ENCODE measurements at regions not wholly inside any gene's neighbourhood (a gene's known extent, or its start where the extent isn't known, plus 50 kb on each side); places are given as distances from the start of the nearest gene placed in this dataset.

DNA sequence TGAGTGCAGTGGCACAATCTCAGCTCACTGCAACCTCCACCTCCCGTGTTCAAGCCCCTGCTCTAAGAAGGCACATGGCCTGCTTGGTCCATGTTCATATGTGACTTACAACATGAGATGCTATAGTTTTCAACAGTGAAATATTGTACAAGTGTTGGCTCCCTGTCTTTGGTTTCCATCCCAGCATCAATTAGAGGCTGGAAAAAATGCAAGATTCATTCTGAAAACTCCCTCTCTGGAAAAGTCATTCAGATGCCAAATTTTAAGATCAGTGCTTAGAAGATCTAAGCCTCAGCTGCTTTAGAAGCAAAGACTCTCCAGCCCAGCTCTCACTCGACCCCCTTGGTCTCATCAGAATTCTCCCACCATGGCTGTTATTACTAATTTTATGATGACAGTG is 398.9 kb downstream of the KIF16B start:
- DNase-seq: no peak

DNA sequence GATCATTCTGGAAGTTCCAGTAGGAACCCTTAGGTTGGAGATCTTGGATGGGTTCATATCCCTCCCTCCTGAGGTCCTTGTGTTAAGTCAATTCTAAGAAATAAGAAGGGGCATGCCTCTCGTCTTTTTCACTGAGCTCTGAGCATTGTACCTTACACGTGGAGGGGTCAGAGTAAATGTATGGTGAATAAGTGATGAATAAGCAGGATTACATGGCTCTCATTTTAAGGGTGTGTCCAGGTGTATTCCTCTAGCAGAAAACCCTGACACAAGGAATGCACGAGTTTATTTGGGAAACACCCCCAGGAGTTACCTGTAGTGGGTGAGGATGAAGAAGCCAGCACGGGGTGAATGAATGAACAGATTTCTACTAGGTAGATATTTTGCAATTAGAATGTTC is 400.2 kb downstream of the KIF16B start:
- no peak for DNase-seq

DNA sequence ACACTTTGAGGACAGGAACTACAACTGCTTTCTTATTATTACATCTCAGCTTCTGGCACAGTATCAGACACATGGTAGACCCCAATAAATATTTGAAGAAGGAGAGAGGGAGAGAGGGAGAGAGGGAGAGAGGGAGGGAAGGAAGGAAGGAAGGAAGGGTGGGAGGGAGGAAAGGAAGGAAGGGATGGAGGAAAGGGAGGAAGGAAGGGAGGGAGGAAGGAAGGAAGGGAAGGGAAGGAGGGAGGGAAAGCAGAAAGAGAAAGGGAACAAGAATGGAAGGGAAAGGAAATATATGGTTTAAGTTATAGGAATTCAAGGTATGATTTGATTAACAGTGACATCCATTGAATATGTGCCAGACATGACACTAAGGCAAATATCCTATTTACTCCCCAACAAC is 402.1 kb downstream of the KIF16B start:
- DNase-seq: no peak

DNA sequence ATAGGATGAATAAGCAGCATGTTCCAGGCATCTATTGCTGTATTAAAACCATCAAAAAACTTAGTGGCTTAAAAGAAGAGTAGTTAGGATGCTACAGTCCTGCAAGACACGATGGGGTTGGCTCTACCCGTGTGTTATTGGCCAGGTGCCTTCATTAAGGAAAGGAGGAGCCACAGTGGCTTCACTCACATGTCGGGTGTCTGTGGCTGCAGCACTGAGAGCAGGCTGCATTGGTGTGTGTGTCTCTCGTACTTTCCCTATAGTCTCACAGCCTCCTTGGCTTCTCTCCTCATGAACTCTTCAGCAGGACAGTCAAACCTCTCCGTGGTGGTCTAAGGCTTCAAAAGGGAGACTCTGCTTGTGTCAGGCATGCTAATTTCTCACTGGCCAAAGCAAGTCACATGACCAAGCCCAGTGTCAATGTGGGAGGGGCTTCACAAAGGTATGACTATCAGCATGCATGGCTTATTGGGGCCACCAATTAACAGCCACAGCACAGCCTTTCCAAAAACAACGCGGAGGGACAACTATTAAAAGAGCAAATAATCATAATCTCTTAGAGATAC is 402.8 kb downstream of the KIF16B start:
- DNase-seq: no peak

DNA sequence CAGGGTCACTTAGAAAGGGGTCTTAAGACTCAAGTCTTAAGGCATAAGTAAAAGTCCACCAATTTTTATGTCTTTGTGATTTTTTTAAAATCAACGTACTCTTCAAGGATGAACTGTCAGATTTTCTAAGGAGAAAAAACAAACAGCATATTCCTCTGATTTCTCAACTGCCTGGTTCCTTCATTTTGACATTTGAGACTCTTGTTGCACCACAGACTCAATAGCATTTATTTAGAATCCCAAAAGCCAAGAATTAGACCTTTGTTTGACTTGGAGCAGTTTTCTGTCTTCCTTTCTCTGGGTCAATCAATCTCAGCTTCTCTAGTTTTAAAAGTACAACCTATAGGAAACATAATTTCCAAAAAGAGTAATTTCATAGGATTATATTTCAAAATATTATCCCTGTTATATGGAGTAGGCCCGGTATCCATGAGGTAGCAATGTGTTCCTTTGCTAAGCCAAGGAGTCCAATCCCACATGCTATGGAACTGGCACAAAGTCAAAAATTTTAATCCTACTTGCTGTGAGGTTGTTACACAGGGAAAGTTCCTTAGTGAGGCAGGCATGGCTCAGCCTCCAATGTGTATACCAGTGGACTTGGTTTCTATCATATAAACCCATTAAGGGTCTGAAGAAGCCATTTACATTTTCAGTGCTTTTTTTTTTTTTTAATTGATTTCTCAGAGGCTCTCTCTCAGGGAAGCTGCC is 405.7 kb downstream of the KIF16B start:
- DNase-seq: no peak

DNA sequence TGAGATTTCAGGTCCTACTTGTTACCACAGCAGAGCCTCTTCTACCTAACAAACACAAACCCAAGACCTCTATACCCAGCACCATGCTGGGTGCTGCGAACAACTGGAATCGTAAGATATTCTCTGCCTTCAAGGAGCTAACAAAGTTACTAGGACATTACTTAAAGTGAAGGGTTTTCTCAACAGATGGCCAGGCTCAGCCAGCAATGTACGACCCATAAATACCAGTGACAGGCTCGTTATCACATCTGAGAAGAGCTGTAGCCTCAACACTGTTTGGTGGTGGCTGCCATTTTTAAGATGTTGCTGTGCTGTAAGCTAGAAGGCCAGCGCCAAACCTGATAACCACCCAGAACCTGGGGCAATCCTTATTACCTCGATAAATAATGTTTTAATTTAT is 406.5 kb downstream of the KIF16B start:
- DNase-seq: no peak

DNA sequence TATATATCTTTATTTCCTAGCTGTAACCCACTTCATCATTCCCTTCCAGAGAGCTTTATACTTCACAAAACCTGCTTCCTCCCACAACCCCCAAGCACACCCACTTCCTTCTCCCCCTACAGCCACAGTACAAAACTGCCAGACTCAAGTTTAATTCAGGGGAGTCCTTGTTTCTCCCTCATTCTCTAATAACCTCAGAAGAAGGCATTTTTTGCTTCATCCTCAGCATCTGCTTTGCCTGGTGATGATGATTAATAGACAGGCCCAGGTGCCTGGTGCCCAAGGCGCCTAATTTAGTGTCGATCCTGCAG is 414.3 kb downstream of the KIF16B start:
- DNase-seq: no peak

DNA sequence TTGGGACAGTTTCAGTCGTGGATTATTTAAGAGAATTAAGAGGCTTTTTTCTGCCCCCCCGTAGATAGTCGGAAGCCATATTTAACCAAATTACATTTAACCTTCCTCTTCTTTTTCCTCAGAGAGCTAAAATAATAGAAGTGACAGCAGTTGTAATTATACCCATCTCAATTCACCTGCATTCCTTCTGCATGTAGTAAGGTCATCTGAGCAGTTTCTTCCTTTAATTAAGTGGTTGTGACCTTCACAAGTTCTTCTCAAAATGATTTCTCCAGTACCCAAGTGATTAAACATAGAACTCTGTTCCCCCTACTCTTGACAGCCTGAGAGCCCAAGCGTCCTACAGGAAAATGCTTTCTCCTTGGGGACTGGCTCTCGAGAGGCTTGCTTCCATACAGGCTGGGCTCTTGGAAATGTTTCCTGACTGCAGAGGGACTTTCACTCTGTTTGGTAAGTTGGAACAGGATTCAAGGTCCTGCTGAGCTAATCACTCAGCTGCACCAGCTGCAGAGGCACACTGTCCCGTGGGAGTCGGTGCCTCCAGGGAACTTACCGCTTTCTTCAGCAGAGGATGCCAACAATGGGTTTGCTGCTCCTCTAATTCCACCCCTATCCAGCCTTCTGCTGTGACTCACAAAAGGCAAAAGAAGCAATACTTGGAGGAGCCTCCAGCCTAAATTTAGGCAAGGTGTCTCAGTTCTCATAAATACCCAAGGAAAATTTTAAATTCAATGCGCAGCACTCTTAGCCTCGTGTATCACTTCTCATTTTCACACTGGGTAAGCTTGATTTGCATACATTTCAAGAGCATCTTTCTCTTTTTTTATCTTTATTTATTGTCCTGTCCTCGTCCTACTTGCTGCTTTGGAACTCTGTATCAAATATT is 414.9 kb downstream of the KIF16B start:
- no peak for DNase-seq

DNA sequence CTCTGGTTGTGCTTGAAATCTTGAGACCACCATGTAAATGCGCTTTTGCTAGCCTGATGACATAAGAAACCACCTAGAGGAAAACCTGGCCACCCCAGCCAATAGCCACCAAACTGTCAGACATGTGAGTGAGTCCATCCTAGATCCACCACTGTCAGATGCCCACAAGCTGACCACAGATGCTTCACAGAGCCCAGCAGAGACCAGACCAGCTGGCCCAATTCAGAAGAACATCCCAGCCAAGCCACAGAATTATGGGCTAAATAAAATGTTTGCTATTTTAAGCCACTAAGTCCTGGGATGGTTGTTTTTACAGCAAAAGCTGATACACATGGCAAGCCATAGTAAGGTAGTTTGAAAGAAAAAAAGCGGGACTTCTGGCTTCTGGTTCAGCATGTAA is 425.3 kb downstream of the KIF16B start:
- no peak for DNase-seq

DNA sequence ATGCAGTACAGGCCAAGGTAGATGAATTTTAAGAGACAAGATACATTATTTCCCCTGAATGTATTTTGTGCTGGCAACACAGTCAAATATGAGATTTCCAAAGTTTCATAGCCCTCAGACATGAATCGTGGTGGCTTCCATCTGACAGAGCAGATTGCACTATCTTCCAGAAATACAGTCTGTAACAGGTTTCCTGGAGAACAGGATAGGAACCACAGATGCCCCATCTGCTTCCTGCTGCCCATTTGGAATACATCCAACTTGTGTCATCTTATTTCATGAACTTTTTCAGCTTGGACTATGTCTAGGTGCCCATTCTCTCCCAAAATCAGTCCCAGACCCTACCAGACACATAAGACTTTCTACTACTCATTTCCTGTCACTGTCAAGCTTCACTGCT is 426.0 kb downstream of the KIF16B start:
- DNase-seq: no peak

DNA sequence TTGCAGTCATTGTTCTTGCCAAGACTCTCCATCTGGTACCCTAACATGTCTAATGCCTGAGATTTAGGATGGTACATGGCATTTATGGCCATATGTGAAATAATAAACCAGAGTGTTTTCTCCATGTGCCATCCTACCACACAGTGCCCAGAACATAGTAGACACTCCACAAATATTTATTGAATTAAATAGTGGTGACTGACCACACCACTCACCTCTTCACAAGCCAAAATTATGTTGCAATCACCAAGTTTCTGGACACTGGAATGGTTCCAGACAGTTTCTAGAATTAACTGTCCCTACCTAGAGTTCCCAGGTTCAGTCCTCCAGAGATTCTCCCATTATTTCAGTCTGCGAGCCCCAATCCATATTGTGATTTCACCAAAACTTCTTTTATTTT is 427.3 kb downstream of the KIF16B start:
- no peak for DNase-seq

DNA sequence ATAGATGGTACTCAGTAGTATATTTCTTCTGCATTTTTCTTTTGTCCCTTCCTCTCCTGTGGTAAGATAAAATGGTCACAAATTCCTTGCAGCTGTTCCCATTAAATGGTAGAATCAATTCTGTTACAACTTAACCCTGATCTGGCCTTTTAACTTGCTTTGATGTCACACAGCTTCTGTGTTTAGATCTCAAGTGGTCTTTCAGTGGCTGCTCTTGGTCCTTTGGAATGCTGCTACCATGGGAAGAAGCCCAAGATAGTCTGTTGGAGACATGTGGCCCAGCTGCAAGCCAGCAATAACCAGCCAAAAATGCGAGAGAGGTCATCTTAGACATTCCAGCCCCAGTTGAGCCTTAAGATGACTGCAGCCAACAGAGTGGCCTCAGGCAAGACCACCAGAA is 429.7 kb downstream of the KIF16B start:
- no peak for DNase-seq

DNA sequence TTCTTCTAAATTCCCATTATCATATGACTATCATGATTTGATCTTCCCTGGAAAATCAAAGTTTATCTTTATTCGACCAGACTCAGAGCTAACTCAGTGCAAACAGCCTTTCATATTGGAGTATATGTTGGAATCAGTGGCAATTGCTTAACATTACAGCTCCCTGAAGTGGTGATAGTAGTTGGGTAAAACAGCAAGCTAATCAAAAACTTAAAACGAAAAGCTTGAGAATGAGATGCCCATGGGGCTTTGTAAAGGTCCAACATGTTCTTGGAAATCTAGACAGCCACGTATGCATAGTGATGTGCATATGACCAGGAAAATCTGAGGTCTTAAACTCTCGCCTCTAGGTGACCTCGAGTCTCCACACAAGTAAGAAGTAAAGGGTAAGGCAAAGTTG is 437.6 kb downstream of the KIF16B start:
- no peak for DNase-seq

DNA sequence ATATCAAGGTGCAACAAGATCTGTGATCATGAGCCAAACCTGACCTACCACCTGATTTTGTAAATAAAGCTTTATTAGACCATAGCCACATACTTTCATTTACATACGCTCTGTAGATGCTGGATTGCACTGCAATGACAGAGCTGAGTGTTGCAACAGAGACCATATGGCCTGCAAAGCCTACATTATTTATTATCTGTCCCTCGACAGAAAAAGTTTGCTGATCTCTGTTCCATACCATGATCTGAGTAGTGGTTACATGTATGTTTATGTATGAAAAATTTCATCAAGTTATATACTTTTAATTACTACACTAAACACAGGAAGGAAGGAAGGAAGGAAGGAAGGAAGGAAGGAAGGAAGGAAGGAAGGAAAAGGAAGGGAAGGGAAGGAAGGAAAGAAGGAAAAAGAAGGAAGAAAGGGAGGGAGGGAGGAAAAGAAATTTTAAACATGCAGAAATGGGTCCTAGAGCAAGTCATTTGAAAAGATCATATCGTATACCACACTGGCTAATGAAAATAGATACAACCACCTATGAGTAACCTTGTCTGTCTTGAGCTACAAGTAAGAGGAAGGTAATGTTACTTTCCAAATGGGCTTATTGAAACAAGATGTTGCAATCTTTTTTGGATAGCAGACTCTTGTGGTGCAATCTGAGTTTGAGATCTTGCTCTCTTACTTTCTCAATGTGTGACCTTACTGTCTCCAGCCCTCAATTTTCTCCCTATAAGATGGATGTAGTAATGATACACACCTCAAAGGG is 441.0 kb downstream of the KIF16B start:
- DNase-seq: no peak

DNA sequence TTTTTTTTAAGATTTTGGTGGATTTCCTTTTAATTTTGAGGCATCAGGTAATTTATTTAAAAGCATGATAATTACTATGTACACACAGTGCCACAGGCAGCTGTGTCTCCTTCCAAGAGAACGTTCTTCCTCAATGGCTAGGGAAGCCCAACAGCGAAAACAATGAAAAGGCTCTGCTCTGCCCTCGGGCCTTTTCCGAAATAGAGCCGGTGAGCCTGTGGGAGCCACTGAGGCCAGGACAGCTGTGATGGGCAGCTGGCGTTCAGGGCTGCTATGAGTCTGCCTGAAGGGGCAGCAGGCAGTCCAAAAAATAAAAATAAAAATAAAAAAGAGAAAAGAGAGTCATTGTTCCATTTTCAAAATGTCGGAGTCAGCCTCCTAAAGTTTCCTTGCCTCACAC is 443.8 kb downstream of the KIF16B start:
- DNase-seq: no peak

DNA sequence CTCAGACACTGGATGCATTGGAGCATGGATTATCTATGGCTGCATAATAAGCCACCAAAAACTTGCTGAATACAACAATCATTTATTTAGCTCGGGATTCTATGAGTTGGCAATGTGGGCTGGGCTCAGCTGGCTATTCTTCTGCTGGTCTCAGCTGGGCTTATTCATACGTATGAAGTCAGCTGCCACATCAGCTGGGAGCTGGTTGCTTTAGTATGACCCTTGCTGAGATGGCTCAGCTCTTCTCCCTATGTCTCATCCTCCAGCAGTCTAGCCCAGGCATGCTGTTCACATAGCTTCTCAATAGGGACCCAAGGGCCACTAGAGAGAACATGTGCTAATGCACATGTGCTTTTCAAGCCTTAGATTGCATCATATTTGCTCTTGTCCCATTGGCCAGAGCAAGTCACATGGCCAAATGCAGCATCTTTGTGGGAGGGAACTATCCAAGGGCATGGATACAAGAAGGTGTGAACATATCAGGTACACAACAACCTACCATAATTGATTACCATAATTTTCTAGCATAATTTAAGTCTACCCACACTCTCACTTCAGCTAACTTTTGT is 444.6 kb downstream of the KIF16B start:
- DNase-seq: no peak

DNA sequence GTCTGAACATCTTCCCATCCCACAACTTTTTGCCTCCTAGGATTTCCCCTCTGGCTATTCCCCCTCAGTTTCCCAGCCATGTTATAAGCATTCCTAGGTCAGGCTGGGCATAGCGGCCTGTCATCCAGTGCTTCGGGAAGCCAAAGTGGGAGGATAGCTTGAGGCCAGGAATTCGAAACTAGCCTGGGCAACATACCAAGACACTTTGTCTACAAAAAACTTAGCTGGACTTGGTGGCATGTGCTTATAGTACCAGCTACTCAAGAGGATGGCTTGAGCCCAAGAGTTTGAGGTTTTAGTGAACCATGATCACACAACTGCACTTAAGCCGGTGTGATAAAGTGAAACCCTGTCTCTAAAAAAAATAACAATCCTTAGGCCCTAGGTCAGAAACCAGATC is 447.4 kb downstream of the KIF16B start:
- no peak for DNase-seq

DNA sequence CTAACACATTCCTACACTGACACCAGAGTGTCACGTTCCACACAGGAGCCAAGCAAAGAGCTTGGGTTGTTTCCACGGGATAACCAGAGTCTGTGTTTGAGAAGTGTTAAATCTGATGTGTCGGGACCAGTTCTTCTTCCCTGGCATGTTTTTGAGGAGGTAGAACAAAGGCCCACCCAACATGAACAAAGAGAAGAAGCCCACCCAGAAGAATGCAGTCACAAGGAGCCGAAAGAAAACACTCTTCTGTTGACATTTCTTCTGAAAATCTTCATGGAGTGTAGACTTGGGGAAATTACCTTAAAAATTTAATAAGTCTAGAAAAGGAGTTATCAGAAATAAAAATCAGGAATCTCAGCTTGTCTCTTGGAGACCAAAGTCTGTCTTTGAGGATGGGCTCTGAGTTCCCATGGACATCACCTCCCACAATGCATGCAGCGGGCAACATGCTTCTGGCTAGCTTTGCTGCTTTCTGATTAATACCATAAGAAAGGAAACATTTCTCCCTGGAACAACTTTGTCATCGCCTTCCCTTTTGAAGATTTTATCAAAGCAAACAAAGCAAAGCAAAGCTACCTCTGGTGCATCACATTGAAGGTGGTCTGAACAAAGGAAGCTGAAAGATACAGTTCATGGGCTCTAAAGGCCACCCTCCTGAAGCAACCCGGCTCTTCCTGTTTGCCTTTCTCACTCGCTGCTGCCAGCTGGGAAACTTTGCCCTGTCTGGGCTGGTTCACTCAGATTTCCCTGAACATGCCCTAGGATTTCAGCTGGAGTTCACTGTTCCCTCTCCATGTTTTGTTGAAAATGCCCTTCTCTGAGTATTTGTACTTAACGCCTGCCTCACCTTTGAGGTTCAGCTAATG is 448.1 kb downstream of the KIF16B start:
- DNase-seq: no peak

DNA sequence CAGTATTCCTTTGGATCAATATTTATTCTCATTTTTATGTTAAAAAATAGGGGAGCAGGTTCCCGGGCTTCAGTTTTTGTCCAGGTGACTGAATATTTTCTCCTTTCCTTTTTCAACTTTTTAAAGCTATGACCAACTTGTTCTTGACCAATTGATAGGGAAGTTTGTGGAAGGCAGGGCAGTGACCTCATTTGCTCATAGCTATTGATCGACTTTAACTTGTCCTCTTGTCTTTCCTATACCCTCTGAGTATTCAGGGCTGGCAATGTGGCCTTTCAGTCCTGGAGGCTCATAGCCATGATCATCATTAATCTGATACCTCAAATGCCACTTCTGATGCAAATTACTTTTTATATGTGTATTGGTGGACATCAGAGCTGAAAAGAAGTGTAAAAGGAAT is 448.8 kb downstream of the KIF16B start:
- DNase-seq: no peak

DNA sequence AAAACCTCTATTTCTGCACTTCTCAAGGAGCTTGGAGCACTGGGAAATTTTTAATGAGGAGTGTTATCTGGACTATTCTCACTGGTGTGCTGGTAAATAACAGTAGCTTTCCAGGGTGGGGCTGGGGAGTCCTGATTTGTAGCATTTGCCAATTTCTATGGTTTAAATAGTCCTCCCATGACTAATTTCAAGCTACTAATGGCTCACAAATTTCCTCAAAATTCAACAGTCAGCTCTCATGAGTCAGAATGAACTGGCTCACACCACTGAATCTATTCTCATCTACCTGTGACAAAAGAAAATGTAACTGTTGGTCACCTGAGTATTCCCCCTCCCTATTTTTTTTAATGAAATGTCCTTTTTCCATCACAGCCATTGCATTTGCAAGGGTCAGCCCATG is 449.6 kb downstream of the KIF16B start:
- no peak for DNase-seq

DNA sequence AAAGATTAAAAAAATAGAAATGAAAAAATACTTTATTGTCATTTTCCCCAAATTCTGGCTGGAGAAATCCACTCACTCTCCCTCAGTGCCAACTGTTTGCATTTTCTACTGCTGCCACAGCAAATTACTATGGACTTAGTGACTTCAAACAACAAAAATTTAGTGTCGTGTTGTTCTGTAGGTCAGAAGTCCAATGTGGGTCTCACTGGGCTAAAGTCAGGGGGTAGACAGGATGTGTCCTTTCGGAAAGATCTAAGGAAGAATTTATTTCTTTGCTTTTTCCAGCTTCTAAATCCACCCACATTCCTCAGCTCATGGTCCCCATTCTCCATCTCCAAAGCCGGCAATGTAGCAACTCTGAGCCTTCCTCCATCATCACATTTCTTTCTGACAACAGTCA is 453.3 kb downstream of the KIF16B start:
- no peak for DNase-seq

DNA sequence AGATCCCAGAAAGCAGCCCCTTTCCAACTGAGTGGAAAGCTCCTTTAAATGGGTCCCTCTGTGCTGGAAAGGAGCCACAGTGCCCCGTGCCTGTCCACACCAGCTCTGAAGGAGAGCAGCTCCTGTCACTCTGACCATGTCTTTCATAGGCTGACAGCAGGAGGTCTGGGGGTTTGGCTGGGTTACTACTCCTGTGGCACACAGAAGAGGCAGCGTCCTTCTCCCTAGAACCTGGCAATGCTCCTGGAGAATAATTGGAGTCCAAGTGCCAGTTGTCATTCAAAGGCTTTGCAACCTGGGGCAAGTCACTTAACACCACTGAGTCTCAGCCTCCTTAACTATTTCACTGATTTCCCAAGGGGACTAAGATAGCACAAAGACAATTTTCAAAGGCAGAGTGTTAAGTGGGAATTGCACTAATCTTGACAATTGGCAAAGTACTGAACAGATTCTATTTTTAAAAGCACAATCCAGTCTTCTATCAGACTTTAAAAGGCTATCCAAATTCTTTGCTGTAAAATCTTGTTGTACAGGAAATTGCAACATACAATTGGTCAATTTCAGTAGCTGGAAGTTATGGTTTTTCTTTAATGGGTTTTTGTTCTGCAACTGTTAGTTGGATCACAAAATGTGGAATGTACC is 457.2 kb downstream of the KIF16B start:
- peak; percentile 10 for DNase-seq
